HEK293 (cell line): ENCODE measurements at regions not wholly inside any gene's neighbourhood (a gene's known extent, or its start where the extent isn't known, plus 50 kb on each side); places are given as distances from the start of the nearest gene placed in this dataset.

ENCODE experiments used
- ELK4 ChIP-seq: IDR thresholded peaks from 2 replicates; pipeline ENCODE4 v1.6.1; 2011; ENCODE audit warnings: mild to moderate bottlenecking, low read depth, low read length, borderline replicate concordance
- GLIS2 ChIP-seq: fragments of 450-650 bp; formaldehyde crosslinking; IDR thresholded peaks from 2 replicates; pipeline ENCODE4 v1.5.1; 2016; ENCODE audit warnings: missing biosample characterization, missing genetic modification characterization
- KLF10 ChIP-seq: fragments of 450-650 bp; IDR thresholded peaks from 2 replicates; pipeline ENCODE4 v1.5.1; 2018; ENCODE audit warnings: missing biosample characterization, mild to moderate bottlenecking, missing genetic modification characterization
- MEIS1 ChIP-seq: sonication (generic); formaldehyde crosslinking; IDR thresholded peaks from 2 replicates; pipeline ENCODE4 v1.8.1; 2022; ENCODE audit warnings: missing genetic modification reagents, mild to moderate bottlenecking, borderline replicate concordance
- MYNN ChIP-seq: fragments of 450-650 bp; formaldehyde crosslinking; IDR thresholded peaks from 2 replicates; pipeline ENCODE4 v1.5.1; 2016; ENCODE audit warnings: missing biosample characterization, missing genetic modification characterization, borderline replicate concordance
- MZF1 ChIP-seq: fragments of 450-650 bp; formaldehyde crosslinking; IDR thresholded peaks from 2 replicates; pipeline ENCODE4 v1.5.1; 2017; ENCODE audit warnings: missing biosample characterization, missing genetic modification characterization, borderline replicate concordance
- PRDM4 ChIP-seq: fragments of 450-650 bp; formaldehyde crosslinking; IDR thresholded peaks from 2 replicates; pipeline ENCODE4 v1.5.1; 2017; ENCODE audit warnings: missing biosample characterization, missing genetic modification characterization
- SCRT2 ChIP-seq: fragments of 450-650 bp; formaldehyde crosslinking; IDR thresholded peaks from 2 replicates; pipeline ENCODE4 v1.5.1; 2016; ENCODE audit warnings: missing biosample characterization, missing genetic modification characterization
- ZBTB10 ChIP-seq: fragments of 450-650 bp; formaldehyde crosslinking; IDR thresholded peaks from 2 replicates; pipeline ENCODE4 v1.5.1; 2016; ENCODE audit warnings: missing biosample characterization, missing genetic modification characterization
- ZBTB20 ChIP-seq: fragments of 450-650 bp; formaldehyde crosslinking; IDR thresholded peaks from 2 replicates; pipeline ENCODE4 v1.5.1; 2016; ENCODE audit warnings: missing biosample characterization, missing genetic modification characterization
- ZBTB6 ChIP-seq: fragments of 450-650 bp; formaldehyde crosslinking; IDR thresholded peaks from 2 replicates; pipeline ENCODE4 v1.5.1; 2017; ENCODE audit warnings: missing biosample characterization, missing genetic modification characterization
- ZBTB8A ChIP-seq: fragments of 450-650 bp; formaldehyde crosslinking; IDR thresholded peaks from 2 replicates; pipeline ENCODE4 v1.5.1; 2016; ENCODE audit warnings: missing biosample characterization, missing genetic modification characterization
- ZEB2 ChIP-seq: fragments of 450-650 bp; formaldehyde crosslinking; IDR thresholded peaks from 2 replicates; pipeline ENCODE4 v1.5.1; 2016; ENCODE audit warnings: missing biosample characterization, missing genetic modification characterization
- ZFP69B ChIP-seq: fragments of 450-650 bp; formaldehyde crosslinking; IDR thresholded peaks from 2 replicates; pipeline ENCODE4 v1.5.1; 2016; ENCODE audit warnings: missing biosample characterization, missing genetic modification characterization
- ZNF146 ChIP-seq: fragments of 450-650 bp; formaldehyde crosslinking; IDR thresholded peaks from 2 replicates; pipeline ENCODE4 v1.5.1; 2016; ENCODE audit warnings: missing biosample characterization, missing genetic modification characterization
- ZNF2 ChIP-seq: fragments of 450-650 bp; formaldehyde crosslinking; IDR thresholded peaks from 2 replicates; pipeline ENCODE4 v1.5.1; 2016; ENCODE audit warnings: missing biosample characterization, missing genetic modification characterization
- ZNF24 ChIP-seq: fragments of 450-650 bp; formaldehyde crosslinking; IDR thresholded peaks from 2 replicates; pipeline ENCODE4 v1.5.1; 2016; ENCODE audit warnings: missing biosample characterization, missing genetic modification characterization
- ZNF302 ChIP-seq: fragments of 450-650 bp; formaldehyde crosslinking; IDR thresholded peaks from 2 replicates; pipeline ENCODE4 v1.5.1; 2016; ENCODE audit warnings: missing biosample characterization, missing genetic modification characterization, low read depth
- ZNF530 ChIP-seq: fragments of 450-650 bp; formaldehyde crosslinking; IDR thresholded peaks from 2 replicates; pipeline ENCODE4 v1.5.1; 2016; ENCODE audit warnings: low read depth, missing biosample characterization, missing genetic modification characterization
- ZNF544 ChIP-seq: fragments of 450-650 bp; formaldehyde crosslinking; IDR thresholded peaks from 2 replicates; pipeline ENCODE4 v1.5.0; 2017; ENCODE audit warnings: missing biosample characterization, missing genetic modification characterization
- ZNF548 ChIP-seq: fragments of 450-650 bp; formaldehyde crosslinking; IDR thresholded peaks from 2 replicates; pipeline ENCODE4 v1.5.1; 2016; ENCODE audit warnings: missing biosample characterization, missing genetic modification characterization
- ZNF555 ChIP-seq: fragments of 450-650 bp; formaldehyde crosslinking; conservative IDR thresholded peaks from 2 replicates; pipeline ENCODE4 v1.5.1; 2017; ENCODE audit warnings: missing biosample characterization, mild to moderate bottlenecking, missing genetic modification characterization, inconsistent platforms
- ZNF585B ChIP-seq: fragments of 450-650 bp; formaldehyde crosslinking; IDR thresholded peaks from 2 replicates; pipeline ENCODE4 v1.5.1; 2016; ENCODE audit warnings: missing biosample characterization, missing genetic modification characterization
- ZNF600 ChIP-seq: fragments of 450-650 bp; formaldehyde crosslinking; IDR thresholded peaks from 2 replicates; pipeline ENCODE4 v1.5.1; 2016; ENCODE audit warnings: missing biosample characterization, missing genetic modification characterization
- ZNF664 ChIP-seq: fragments of 450-650 bp; formaldehyde crosslinking; IDR thresholded peaks from 2 replicates; pipeline ENCODE4 v1.5.1; 2016; ENCODE audit warnings: missing biosample characterization, missing genetic modification characterization
- ZNF704 ChIP-seq: fragments of 450-650 bp; formaldehyde crosslinking; IDR thresholded peaks from 2 replicates; pipeline ENCODE4 v1.5.1; 2016; ENCODE audit warnings: missing biosample characterization, missing genetic modification characterization
- ZNF777 ChIP-seq: fragments of 450-650 bp; formaldehyde crosslinking; IDR thresholded peaks from 2 replicates; pipeline ENCODE4 v1.5.1; 2017; ENCODE audit warnings: missing biosample characterization, missing genetic modification characterization, borderline replicate concordance
- ZNF791 ChIP-seq: fragments of 450-650 bp; formaldehyde crosslinking; IDR thresholded peaks from 2 replicates; pipeline ENCODE4 v1.5.1; 2016; ENCODE audit warnings: missing biosample characterization, missing genetic modification characterization
- ZNF830 ChIP-seq: fragments of 450-650 bp; IDR thresholded peaks from 2 replicates; pipeline ENCODE4 v1.5.0; 2018; ENCODE audit warnings: missing biosample characterization, missing genetic modification characterization, low read depth, mild to moderate bottlenecking, moderate library complexity
- ZNF837 ChIP-seq: fragments of 450-650 bp; formaldehyde crosslinking; IDR thresholded peaks from 2 replicates; pipeline ENCODE4 v1.5.1; 2016; ENCODE audit warnings: missing biosample characterization, missing genetic modification characterization
- ZXDB ChIP-seq: fragments of 450-650 bp; formaldehyde crosslinking; IDR thresholded peaks from 2 replicates; pipeline ENCODE4 v1.5.1; 2016; ENCODE audit warnings: missing biosample characterization, missing genetic modification characterization

- TF ChIP-seq ZNF548 (tag by site-specific recombination) (no peak), ZBTB6 (no peak), ZNF791 (no peak), KLF10 (tag by site-specific recombination) (no peak), ZEB2 (tag by site-specific recombination) (0 out of 2 replicates have a peak, but pooled peaks have one; percentile 13), ZNF544 (tag by site-specific recombination) (no peak), ZNF837 (tag by site-specific recombination) (no peak), ZNF704 (tag by site-specific recombination) (no peak), SCRT2 (tag by site-specific recombination) (peak; percentile 69), ZBTB10 (tag by site-specific recombination) (peak; percentile 65; the same call in 1 of the 2 replicates), ZNF2 (tag by site-specific recombination) (no peak), PRDM4 (tag by site-specific recombination) (no peak), ZFP69B (tag by site-specific recombination) (no peak), GLIS2 (tag by site-specific recombination) (peak; percentile 56), ZNF585B (tag by site-specific recombination) (no peak), ZNF600 (tag by site-specific recombination) (peak; percentile 44; the same call in 1 of the 2 replicates), ELK4 (no peak), MYNN (tag by site-specific recombination) (no peak), ZNF146 (tag by site-specific recombination) (no peak), ZNF664 (tag by site-specific recombination) (no peak), ZNF24 (no peak), ZNF302 (tag by site-specific recombination) (no peak), ZXDB (tag by site-specific recombination) (peak; percentile 18), MZF1 (tag by site-specific recombination) (no peak), ZNF777 (tag by site-specific recombination) (no peak), ZBTB8A (tag by site-specific recombination) (no peak), MEIS1 (CRISPR knock-in tag) (no peak), ZNF555 (no peak), ZNF830 (tag by site-specific recombination) (no peak), ZBTB20 (tag by site-specific recombination) (peak; percentile 61), ZNF530 (tag by site-specific recombination) (no peak)
These were observed 74.4 kb upstream of the PPARA start (continued) for GRCh38 chr22:46075764-46076531.
